Stimulated activated CD8-positive, alpha-beta memory T cell treated with anti-CD3 and anti-CD28 coated beads, Interleukin-7, amount 100 ng/mL, for 1 hour (primary cell): ENCODE measurements at regions not wholly inside any gene's neighbourhood (a gene's known extent, or its start where the extent isn't known, plus 50 kb on each side); places are given as distances from the start of the nearest gene placed in this dataset.

Source experiments
- DNase-seq, 2 donors: peaks; one replicate each; pipeline ENCODE4 v3.0.0-alpha.2; 2020; ENCODE audit warnings: low read depth in 2 of 2

DNA sequence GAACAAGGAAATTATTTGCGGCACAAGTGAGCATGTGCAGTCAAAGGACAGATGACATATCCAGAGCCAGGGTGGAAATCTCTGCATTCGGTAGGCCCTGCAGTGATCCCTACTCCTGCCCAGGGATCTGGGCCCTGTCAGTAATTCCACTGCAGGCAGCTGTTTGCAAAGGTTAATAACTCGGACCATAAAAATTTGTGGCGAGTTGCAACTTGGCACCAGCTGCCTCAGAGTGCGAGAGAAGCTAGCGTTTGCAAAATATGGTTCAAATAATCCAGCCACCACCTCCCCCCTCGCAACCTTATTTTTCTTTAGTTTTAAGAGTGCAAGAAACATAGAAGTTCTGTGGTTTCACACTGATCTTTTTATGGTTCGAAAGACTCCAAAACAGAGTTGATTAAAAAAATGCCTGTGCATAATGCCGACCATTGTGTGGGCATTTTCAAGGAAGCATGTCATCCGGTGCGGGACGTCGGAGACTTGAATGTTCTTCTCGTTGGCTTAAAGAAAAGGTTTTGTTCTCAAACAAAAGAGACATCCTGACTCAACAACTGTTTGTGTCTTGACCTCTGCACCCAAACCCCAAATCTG is 224.5 kb downstream of the BCL11B start:
- DNase-seq = no peak

DNA sequence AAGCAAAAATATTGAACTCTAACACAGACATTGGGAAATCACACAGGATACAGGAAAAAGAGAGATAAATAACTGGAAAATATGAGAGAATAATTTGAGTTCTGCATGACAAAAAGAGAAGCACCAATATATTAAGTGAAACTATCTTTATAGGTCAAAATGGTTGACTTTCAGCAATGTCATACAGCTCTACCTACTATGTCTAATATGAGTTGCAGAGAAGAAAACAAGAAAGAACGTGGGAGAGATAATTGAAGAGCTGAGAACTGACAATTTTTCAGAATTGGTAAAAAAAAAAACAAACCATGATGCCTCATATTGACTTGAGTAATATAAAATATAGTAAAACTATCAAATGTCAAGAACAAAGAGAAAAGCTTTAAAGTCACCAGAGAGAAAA is 221.7 kb downstream of the BCL11B start:
- no peak for DNase-seq

DNA sequence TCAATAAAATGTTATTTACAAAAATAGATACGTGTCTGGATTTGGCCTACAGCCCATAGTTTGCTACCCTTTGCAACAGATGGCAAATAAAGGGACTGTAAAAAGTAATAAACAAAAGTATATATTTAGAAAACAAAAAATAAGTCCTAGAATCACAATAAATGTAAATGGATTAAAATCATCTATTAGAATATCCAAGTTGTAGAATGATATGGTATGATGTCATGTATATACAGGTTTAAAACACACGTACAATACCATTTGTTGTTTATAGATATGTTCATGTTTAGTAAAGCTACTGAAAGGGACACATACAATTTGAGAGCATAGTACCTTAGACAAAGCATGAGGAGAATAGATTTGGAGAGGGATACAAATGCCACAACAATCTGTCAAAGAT is 219.5 kb downstream of the BCL11B start:
- no peak for DNase-seq

DNA sequence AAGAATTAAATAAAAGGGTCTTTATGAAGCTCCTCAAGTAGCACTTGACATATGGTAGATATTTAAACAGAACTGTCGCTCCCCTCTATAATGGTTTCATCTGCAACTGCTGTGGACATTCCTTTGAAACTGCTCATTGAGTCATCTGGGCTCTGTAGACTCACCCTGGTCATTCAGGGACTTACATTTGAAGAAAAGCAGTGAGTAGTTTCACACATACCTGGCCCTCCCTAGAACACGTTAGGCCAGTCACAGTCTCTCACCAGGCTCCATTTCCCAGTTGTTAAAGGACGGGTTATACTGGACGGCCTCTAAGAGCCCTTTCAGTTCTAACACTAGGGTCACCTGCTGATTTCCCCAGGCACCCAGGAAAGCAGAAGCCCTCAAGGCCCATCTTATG is 217.0 kb downstream of the BCL11B start:
- no peak for DNase-seq

DNA sequence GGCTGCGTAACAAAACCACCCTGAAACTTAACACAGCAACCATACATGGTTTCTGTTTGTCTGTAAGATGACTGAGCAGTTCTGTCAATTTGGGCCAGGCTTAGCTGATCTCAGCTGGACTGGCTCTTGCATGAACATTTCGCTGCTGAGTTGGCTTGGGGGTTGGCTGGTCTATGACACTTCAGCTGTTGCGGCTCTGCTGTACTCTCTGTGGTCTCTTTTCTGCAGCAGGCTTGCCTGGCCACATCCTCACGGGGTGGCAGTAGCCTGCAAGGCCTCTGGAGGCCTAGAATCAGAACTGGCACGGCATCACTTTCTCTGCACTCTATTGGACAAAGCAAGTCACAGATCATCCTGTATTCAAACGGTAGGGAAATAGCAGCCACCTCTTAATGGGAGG is 216.2 kb downstream of the BCL11B start:
- DNase-seq = peak; percentile 8 to 20

DNA sequence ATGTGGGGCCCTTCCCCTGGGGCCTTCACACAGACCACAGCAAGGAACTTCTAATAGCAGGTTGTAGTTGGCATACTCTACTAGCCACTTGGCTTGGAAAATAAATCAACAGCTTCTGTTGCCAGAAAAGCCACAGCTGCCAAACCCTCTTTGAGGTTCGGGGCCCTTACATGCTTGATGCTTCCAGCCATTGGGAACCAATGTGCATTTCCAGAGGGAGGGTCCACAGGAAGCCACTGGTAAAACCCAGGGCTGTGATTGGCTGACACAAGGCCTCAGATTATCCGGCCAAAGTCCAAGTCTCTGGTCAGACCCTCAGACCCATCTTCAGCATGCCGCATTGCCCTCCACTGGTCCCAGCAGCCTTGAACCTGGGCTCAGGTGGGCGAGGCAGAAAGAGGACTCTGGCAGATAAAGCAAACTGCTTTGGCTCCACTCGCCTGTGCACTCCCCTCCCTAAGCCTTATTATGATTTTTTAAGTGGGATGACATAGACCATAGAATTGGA is 214.4 kb downstream of the BCL11B start:
- DNase-seq = no peak

DNA sequence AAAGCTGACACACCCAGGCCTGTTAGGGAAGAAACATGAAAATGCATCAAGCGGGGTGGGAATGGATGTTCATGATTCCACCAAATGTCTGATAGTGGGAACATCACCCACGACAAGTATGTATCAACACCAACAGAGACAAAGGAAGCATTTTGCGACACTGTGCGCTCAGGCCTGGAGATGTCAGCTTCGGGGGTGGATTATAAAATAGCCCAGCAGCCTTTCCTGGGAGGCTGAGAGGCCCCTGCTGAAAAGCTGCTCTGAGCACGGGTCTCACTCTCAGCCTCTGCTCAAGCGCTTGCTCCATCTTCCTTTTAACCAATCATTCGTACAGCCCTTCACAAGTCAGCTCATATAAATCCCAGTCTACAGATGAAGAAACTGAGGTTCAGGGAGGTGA is 213.5 kb downstream of the BCL11B start:
- DNase-seq = no peak

DNA sequence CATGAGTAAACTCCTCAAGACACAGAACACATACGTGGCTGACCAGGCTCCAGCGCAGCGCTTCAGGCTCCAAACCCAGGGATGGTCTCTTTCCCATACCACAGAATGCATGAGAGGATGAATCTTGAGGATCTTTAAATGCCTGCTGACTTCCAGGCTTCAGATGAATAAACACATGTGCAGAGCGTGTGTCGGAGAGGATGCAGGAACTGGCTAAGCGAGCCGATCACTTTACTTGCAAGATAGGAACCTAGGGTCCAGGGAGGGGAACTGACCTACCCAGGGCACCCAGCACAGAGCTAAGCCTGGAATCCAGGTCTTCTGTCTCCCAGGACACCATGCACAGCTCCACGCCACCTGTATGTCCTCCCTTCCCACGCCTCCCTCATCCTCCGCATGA is 209.8 kb downstream of the BCL11B start:
- DNase-seq = no peak

DNA sequence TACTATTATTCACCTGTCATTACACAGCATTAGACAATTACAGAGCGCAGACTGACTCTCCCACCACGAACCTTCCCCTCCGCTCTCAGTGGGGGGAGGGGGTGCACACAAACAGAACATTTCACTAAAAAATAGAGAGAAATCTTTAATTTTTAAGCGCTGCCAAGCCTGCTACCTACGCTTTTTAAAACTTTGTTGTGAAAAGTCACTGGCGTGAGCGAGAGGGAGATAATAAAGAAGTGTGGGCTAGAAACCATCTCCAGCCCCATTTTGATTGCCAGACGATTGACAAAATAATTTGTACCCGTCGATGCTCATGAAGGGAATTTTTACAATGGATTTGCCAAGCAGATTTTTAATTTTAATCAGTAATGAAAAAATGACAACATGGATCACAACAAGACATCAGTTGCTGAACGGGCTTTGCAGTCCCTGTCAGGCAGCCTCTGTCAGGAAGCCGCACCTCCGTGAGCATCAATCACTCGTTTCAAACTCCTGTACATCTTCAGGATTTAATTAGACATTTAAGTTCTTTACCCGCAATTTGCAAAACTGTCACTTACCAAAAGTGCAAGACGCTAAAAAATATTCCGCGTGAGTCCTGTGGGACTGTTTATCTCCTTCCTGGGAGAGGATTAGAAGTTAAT is 209.1 kb downstream of the BCL11B start:
- no peak for DNase-seq

DNA sequence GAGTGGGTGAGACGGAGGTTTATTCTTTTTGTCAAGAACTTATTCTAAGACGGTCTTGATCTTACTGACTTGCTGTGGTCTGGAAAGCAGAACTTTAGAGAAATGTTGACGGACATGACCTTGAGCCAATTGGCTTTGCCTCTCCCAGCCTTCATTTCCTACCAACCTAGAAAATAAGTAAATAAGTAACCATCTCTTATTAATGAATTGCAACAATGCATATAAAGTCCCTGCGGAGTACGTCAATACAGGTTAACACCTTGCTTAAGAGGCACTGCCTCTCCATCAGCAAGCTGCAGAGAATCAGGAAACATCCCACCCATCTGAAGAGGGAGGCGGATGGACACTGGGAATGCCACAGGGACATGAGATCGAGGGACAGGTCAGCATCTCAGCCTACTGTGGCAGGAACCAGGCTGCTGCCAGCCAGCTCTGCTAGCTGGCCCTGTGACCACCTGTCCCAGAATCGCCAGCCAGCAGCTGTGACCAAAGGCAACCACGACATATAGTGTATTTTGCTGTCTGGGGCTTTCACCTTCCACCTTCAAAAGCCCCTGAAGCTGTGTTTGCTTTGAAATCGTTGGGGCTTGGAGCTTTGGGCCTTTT is 208.3 kb downstream of the BCL11B start:
- DNase-seq = no peak

DNA sequence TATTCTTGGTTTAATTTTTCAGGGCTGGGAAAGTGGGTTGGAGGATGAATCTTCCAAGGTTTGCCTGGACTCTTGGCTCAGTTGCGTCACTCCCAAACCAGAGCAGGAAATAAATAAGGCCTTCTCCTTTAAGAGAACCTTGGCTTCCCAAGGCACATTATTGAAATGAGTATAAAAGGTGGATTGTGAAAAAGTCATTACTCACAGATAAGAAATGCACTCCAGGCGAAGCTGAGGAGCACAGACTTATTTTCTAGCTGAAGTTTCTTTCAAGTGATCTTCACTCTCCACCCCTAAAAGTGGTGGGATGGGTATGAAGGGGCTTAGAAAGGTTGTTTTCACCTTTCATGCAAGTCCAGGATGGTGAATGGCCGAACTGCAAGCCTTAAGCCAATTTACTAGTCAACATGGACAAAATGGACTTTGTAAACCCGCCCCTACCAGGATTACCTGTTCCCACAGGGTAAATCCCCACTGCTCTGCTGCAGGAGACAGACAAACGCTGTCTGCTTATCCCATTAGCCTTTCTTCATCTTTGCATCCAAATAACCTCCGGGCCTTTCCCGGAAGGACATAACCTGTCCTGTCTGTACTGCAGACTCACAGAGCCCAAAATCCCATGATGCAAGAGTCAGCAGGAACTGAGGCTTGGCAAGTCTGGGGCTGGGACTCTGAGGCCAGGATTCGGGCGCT is 207.6 kb downstream of the BCL11B start:
- DNase-seq = no peak

DNA sequence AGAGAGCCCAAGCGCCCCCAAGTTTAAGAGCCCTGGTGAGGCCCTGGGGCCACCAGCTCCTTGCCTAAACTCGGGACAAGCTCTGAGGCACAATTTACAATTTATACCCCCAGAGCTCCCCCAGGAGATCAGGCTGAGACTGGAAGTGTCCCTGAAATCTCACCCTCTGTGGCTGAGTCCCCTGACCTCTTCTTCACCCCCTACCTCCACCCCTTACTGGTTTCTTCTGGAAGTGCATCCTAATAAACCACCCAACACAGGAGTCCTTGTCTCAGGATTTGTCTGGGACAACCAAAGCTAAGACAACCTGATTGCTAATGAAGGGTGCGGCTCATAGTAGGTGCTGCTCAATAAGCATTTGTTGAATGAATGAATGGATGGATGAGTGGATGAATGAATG is 206.4 kb downstream of the BCL11B start:
- no peak for DNase-seq

DNA sequence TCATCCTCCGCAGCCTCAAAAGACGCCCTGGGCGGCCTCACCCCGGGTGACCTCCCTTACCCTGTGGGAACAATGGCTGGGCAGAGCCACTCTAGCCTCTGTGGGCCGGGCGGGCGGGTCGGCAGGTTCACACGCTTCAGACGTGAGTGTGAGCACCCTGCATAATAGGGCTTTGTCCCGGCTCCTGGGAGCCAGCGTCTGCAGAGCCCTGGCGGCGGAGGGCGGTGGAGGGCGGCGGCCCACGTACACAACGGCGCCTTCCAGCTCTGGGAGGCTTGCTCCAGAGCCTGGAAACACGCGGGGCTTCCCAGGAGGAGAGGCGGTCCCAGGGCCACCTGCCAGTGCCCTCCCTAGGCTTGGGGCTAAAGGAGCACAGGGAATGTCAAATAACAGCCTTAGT is 205.6 kb downstream of the BCL11B start:
- no peak for DNase-seq

DNA sequence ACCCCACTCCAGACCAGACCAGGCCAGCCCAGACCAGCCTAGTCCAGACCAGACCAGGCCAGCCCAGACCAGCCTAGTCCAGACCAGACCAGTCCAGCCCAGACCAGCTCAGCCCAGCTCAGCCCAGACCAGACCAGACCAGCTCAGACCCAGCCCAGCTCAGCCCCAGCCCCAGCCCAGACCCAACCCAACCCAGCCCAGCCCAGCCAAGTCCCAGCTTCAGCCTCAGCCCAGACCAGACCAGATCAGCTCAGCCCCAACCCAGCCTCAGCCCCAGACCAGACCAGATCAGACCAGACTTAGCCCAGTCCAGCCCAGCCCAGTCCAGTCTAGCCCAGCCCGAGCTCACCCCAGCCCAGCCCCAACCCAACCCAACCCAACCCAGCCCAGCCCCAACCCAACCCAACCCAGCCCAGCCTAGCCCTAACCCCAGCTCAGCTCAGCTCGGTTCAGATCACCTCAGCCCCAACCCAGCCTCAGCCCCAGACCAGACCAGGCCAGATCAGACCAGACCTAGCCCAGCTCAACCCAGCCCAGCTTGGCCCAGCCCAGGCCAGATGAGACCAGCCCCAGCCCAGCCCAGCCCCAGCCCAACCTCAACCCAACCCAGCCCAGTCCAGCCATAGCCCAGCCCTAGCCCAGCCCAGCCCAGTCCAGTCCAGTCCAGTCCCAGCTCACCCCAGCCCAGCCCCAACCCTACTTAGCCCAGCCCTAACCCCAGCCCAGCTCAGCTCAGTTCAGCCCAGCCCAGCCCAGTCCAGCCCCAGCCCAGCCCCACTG is 204.7 kb downstream of the BCL11B start:
- no peak for DNase-seq

DNA sequence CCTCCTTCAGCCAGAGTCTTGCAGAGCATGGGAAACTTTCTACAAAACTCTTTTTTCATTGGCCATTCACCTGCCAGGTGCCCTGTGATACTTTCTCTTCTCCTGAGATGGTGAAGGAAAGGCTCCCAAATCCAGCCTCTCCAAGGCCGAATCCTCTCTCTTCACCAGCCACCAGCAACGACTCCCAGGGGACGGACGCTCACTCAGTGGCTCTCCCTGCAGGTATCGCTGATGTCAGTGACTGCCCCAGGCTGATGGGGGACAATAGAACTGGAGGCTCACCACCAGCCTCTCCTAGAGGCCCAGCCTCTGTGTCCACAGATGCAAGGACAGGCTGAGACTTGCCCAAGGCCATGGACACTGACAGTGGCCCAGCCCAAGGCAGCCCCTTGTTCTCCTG is 204.1 kb downstream of the BCL11B start:
- no peak for DNase-seq

DNA sequence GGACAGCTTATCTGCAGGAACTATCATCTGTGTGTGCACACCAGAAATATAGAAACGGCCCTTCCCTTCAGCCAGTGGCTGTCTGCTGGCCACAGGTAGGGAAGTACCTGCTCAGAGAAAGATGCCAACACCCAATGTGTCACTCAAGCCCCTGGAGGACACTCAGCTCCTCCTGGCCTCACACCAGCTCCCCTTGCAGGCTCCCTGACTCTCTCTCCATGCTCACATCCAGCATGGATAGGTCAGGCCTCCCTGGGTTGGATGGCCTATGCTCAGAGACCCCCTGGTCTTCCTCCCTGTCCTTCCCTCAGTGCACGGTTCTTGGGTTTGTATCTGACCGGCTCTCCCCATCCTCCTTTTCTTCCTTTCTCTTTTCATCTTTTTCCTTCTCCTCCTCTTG is 202.1 kb downstream of the BCL11B start:
- no peak for DNase-seq

DNA sequence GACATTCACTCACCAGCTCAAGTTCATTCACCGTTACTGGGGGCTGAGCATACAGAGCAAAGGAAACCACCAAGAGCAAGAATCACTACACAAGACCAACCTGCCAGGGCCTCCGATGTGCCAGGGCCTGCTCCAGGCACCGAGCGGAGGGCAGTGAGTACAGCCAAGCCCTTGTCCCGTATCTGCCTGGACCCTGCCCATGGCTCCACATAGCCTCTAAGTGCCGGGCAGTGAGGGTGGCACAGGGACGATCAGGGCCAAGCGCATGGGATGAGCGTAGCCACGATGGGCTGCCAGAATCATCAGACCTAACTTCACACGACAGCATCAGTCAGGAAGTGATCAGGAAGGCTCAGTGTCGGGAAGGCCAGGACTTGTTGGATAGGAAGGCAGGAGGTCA is 199.6 kb downstream of the BCL11B start:
- no peak for DNase-seq

DNA sequence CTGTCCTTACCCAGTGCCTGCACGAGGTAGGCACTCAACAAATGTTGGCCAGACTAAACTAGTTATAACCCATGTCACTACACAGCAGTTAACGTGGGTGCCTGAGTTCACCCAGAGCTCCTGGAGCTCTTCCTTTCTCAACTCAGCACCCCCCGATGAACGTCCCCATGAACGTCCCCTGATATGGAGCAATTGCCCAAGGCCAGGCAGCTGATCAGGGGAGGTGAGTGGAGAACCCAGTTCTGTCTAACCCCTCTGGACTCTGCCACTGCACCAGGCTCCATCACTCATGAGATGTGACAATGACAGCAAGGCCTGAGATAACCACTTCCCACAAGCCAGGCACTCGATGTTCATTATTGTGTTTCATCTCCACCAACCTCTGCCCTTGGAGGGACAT is 199.0 kb downstream of the BCL11B start:
- no peak for DNase-seq

DNA sequence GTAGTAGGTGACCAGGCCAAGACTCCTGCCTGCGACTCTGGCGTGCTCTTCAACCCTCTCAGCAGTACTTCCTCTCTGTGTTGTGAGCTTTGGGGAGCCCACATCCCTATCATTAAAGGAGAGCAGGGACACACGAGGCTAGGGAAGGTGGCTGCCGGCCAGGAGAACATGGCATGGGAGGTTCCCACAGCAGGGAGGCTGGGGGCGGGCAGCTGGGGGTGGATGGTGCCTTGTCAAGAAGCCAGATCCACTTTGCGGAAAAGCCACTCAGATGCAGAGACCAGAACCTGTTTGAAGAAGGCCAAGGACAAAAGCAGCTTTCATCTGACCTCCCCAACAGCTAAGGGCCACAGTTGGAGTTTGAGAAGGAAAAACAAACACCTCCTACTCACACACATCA is 198.6 kb downstream of the BCL11B start:
- no peak for DNase-seq

DNA sequence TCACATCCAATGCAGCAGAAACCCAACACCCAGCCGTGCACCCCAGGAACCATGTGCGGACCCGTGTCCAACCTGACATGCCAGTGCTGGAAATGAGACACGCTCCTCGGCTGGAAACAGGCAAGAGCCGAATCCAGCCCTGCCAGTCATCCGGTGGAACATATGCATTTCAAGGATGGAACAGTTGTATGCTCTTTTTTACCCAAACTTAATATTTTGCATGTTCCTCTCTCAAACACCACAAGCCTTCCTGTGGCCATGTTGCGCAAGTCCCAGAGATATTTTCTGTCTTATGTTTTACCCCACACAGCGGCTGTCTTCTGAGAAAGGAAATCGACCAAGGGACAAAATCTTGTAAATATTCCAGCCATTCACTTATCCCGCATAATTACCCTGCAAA is 196.9 kb downstream of the BCL11B start:
- DNase-seq = no peak

DNA sequence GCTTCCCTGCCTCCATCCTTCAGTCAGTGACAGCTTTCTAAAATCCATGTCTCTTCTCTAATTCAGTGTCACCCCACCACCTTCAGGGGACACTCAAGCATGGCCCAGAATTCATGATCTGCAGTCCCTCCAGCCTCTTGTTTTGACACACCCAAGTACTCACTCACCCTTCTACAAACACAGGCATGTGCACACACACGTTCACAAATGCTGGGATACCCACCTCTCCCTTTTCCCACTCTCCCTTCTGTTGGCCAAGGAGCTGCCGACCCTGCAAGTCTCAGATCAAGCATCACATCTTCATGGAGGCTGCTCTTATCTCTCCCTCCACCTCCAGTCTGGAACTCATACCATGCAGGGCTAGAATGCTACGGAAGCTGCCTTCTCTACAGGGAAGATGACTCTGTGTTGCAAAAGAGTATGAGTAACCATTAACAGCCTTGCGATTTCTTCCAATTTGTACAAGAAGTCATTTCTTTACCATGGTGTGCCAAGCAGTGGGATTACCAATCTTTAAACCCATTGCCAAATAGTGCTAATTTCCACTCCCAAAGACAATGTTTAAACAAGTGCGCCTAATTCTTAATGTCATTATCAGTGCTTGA is 196.1 kb downstream of the BCL11B start:
- no peak for DNase-seq
